D721Med (cell line): ENCODE measurements at regions not wholly inside any gene's neighbourhood (a gene's known extent, or its start where the extent isn't known, plus 50 kb on each side); places are given as distances from the start of the nearest gene placed in this dataset.

ENCODE experiments used
- DNase-seq: peaks from one replicate; pipeline ENCODE4 v3.0.0; 2011; ENCODE audit warnings: low spot score; ENCODE audit not compliant: insufficient read length
- FAIRE-seq: peaks from 2 replicates; lab custom pipeline; 2011; peaks lifted over from hg19 to GRCh38; lab: Jason Lieb, UNC
- TF ChIP-seq, protein P1 (sequence below): IDR thresholded peaks from 2 replicates; pipeline ENCODE4 v1.5.1; 2012; ENCODE audit warnings: mild to moderate bottlenecking, control low read depth; ENCODE audit not compliant: insufficient read depth; ENCODE audit errors: missing control alignments

DNA sequence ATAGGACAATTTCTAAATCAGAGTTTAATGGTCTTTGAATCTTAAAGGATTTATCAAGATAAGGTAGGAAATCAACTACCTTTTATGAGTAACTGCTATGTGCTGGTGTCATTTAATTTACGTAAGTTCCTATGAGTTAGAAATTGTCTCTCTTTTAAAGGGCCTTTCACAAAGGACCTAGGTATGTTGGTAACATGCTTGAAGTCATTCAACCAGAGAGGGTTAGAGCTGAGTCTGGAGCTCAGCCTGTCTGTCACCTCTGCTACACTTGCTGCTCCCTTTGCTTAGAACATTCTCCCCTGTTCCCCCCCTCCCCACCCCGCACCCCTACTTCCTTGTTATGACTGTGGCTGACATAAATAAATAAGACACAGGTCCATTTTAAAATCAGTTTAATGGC is 190.3 kb upstream of the SEMA6A start:
- FAIRE-seq, result no peak
- TF ChIP-seq, protein P1, sequence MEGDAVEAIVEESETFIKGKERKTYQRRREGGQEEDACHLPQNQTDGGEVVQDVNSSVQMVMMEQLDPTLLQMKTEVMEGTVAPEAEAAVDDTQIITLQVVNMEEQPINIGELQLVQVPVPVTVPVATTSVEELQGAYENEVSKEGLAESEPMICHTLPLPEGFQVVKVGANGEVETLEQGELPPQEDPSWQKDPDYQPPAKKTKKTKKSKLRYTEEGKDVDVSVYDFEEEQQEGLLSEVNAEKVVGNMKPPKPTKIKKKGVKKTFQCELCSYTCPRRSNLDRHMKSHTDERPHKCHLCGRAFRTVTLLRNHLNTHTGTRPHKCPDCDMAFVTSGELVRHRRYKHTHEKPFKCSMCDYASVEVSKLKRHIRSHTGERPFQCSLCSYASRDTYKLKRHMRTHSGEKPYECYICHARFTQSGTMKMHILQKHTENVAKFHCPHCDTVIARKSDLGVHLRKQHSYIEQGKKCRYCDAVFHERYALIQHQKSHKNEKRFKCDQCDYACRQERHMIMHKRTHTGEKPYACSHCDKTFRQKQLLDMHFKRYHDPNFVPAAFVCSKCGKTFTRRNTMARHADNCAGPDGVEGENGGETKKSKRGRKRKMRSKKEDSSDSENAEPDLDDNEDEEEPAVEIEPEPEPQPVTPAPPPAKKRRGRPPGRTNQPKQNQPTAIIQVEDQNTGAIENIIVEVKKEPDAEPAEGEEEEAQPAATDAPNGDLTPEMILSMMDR, result no peak
- no peak for DNase-seq

DNA sequence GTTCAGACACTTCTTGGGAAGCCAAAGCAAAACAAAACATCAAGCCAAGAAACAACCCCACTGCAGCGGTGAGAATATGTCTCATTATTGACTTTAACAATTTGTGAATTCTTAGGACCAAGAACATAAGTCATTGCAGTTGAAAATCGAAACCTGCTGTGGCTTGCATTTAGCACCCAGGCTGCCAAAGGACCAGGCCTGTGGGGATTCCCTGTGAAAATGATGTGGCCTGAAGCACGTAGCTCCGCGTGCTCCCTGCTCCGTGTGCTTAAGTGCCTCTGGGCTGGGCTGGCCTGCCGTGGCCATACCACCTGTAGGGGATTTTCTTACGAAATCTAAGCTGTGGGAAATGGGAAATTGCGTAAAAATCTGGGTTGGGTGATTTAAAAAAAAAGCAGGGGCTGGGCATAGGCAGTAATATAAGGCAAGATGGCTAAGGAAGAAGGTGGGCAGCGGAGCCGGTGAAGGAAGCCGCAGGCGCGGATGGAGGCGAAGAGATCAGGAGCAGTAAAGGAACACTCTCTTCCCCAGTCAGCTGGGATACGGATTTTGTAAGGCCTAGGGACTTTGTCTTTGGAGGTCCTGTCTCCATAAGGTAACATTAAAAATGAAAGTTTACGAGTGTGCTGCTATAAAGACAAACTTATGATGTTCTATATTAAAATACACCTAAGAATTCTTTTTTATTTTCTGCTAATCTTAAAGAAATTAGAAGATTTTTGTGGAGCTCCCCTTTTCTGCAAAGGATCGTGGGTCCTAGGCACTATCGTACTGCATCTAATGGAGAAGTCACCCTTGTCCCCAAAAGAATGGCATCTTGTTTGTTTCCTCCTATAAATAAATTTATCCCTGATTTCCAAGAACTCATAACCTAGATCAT is 189.6 kb upstream of the SEMA6A start:
- no peak for DNase-seq
- FAIRE-seq, result no peak
- TF ChIP-seq, protein P1, result no peak

DNA sequence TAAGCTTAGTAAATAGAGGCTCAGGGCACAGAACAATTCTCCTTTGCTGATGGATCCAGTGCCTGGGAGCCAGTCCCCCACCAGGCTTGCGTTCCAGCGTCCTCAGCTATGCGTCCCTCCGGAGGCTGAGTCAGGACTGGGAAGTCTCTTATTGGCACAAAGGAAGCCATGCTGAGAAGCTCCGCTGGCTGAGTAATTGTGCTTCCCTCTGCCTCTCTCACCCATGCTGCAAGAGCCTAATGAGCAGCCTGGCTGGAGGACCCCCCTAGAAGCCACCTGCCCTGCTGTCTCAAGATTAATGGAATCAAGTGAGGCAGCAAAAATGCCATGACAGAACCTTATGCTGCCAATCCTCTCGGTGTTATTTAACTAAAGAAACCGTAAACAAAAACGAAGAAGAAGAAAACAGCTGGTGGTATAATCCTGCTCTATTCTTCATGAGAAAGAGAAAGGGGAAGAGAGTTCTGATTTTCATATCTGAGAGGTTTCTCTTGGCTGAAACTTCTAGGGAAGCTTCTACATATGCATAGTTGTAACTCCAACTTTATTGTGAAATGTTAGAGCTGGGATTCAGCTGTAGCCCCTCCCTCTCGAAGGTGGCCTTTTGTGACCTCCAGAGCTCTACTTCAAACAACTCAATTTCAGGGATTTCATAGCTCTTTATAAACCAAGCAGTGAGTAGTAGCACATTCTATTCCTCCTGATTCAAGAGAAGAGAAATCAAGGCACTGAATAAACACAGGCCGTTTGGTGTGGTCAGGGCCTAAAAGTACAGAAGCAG is 185.4 kb upstream of the SEMA6A start:
- FAIRE-seq (no peak), DNase-seq (no peak)
- TF ChIP-seq, protein P1, result no peak

DNA sequence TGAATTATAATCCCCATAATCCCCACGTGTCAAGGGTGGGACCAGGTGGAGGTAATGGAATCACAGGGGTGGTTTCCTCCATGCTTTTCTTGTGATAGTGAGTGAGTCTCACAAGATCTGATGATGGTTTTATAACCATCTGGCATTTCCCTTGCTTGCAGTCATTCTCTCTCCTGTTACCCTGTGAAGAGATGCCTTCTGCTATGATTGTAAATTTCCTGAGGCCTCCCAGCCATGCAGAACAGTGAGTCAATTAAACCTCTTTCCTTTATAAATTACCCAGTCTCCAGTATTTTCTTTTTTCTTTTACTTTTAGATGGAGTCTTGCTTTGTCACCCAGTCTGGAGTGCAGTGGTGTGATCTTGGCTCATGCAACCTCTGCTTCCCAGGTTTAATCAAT is 182.7 kb upstream of the SEMA6A start:
- DNase-seq (no peak), FAIRE-seq (no peak)
- TF ChIP-seq, protein P1, result no peak

DNA sequence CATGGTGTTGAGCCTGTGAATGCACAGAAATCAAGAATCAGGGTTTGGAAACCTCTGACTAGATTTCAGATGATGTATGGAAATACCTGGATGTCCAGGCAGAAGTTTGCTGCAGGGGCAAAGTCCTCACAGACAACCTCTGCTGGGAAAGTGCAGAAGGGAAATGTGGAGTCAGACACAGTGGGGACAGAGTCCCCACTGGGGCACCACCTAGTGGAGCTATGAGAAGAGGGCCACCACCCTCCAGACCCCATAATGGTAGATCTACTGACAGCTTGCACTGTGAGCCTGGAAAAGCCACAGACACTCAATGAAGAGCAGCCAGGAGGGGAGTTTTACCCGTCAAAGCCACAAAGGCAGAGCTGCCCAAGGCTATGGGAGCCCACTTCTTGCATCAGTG is 181.9 kb upstream of the SEMA6A start:
- no peak for DNase-seq
- no peak for FAIRE-seq
- TF ChIP-seq, protein P1, result no peak

DNA sequence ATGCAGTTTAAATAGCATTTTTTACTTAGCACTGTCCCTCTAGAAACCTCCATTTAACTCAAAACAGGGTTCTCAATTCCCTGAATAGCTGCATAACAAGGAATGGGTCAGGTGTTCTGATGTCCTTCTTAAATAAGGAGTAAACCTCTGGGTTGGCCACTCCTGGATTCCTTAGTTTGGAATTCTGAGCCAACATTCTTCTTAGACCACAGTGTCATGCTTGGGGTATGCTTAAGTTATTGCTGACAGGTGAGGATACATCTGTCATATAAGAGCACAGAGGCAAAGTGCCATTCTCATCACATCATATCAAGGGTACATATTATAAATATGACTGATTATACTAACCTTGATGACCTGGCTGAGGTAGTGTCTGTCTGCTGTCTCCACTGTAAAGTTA is 179.9 kb upstream of the SEMA6A start:
- TF ChIP-seq, protein P1, result no peak
- DNase-seq (no peak), FAIRE-seq (no peak)
